Nephron (organoid): ENCODE measurements at regions not wholly inside any gene's neighbourhood (a gene's known extent, or its start where the extent isn't known, plus 50 kb on each side); places are given as distances from the start of the nearest gene placed in this dataset.

Experiments used
- H3K27ac Mint-ChIP-seq, 3 experiments: 2 replicates each; pipeline ENCODE4 v1.8.0; 2020; ENCODE audit warnings: mixed read lengths in 3 of 3, mild to moderate bottlenecking in 2 of 3, moderate library complexity in 1 of 3
- H3K27me3 Mint-ChIP-seq: 2 replicates; pipeline ENCODE4 v1.8.0; 2021; ENCODE audit warnings: low read depth, mild to moderate bottlenecking, moderate library complexity, mixed read lengths
- H3K36me3 Mint-ChIP-seq: 2 replicates; pipeline ENCODE4 v1.8.0; 2020; ENCODE audit warnings: low read depth, mixed read lengths
- H3K4me1 Mint-ChIP-seq: 2 replicates; pipeline ENCODE4 v1.8.0; 2020; ENCODE audit warnings: mixed read lengths
- H3K4me3 Mint-ChIP-seq, 3 experiments: 2 replicates each; pipeline ENCODE4 v1.8.0; 2020; ENCODE audit warnings: mild to moderate bottlenecking in 3 of 3, mixed read lengths in 3 of 3, moderate library complexity in 2 of 3
- H3K9me3 Mint-ChIP-seq: 2 replicates; pipeline ENCODE4 v1.8.0; 2020; ENCODE audit warnings: mixed read lengths
- CTCF ChIP-seq, 3 experiments: fragments of 200-600 bp; sonication (generic); IDR thresholded peaks; one replicate each; pipeline ENCODE4 v1.5.0; 2021; ENCODE audit warnings: antibody characterized with exemption in 3 of 3; ENCODE audit not compliant: unreplicated experiment in 3 of 3

DNA sequence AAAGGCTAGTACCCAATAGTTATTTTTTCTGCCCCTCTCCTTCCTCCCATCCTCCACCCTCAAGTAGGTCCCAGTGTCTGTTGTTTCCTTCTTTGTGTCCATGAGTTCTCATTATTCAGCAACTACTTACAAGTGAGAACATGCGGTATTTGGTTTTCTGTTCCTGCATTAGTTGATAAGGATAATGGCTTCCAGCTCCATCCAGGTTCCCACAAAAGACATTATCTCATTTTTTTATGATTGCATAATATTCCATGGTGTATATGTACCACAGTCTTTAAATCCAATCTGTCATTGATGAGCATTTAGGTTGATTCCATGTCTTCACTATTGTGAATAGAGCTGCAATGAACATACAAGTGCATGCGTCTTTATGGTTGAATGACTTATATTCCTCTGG, 128.3 kb upstream of the ANKRD55 start:
- Mint-ChIP-seq H3K36me3 (peaks cover 12% of the 10 kb centered on the region), H3K27me3 (no peaks in the 10 kb centered on the region), H3K4me1 (peaks cover 35% of the 10 kb centered on the region), H3K27ac (peak overlapping the region; percentile 85 to 99 (median 90)), H3K4me3 (no peak overlapping the region), H3K9me3 (peaks cover 10% of the 10 kb centered on the region)
- no peak for TF ChIP-seq CTCF (IDR thresholded peaks at IDR 0.05; ENCODE audit: unreplicated experiment in 3 of 3)

DNA sequence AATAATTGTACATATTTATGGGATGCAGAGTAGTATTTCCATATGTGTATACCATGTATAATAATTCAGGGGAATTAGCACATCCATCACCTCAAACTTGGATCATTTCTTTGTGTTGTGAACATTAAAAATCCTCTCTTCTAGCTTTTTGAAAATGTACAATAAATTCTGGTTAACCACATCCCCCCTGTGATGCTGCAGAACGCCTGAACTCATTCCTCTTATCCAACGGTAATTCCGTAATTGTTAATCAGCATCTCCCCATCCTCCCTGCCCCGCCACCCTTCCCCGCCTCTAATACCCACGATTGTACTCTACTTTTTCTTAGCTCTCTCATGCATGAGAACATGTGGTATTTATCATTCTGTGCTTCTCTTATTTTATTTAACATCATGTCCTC, 127.7 kb upstream of the ANKRD55 start:
- Mint-ChIP-seq H3K4me1 (peaks cover 39% of the 10 kb centered on the region), H3K9me3 (peaks cover 10% of the 10 kb centered on the region)

GRCh38 chr5:56359809-56360685, 126.9 kb upstream of the ANKRD55 start:
- no peak for TF ChIP-seq CTCF (IDR thresholded peaks at IDR 0.05; ENCODE audit: unreplicated experiment in 3 of 3)
- H3K27me3 Mint-ChIP-seq = no peaks in the 10 kb centered on the region
- H3K36me3 Mint-ChIP-seq = peaks cover 12% of the 10 kb centered on the region
- peaks cover 10% of the 10 kb centered on the region for H3K9me3 Mint-ChIP-seq
- H3K4me1 Mint-ChIP-seq = peaks cover 43% of the 10 kb centered on the region
- H3K27ac Mint-ChIP-seq = peak overlapping the region; percentile 90 to 99 (median 97)
- peak overlapping the region in 1 of 3 experiments; percentile 66 for H3K4me3 Mint-ChIP-seq

More for the DNA sequence above, 127.7 kb upstream of the ANKRD55 start:
- H3K27ac Mint-ChIP-seq = peak overlapping the region; percentile 85 to 99 (median 90)
- no peak for TF ChIP-seq CTCF (IDR thresholded peaks at IDR 0.05; ENCODE audit: unreplicated experiment in 3 of 3)
- peaks cover 12% of the 10 kb centered on the region for H3K36me3 Mint-ChIP-seq
- no peaks in the 10 kb centered on the region for H3K27me3 Mint-ChIP-seq
- H3K4me3 Mint-ChIP-seq = no peak overlapping the region

GRCh38 chr5:56358703-56359681, 125.9 kb upstream of the ANKRD55 start:
- no peak for TF ChIP-seq CTCF (IDR thresholded peaks at IDR 0.05; ENCODE audit: unreplicated experiment in 3 of 3)
- Mint-ChIP-seq H3K4me3 (peak overlapping the region; percentile 6 to 66 (median 59)), H3K36me3 (peaks cover 9% of the 10 kb centered on the region), H3K4me1 (peaks cover 43% of the 10 kb centered on the region), H3K27ac (peak overlapping the region; percentile 90 to 99 (median 97)), H3K9me3 (peaks cover 7% of the 10 kb centered on the region), H3K27me3 (no peaks in the 10 kb centered on the region)

- H3K27me3 Mint-ChIP-seq = no peaks in the 10 kb centered on the region
- peak overlapping the region; percentile 90 to 99 (median 97) for H3K27ac Mint-ChIP-seq
- H3K36me3 Mint-ChIP-seq = peaks cover 8% of the 10 kb centered on the region
- no peak overlapping the region for H3K4me3 Mint-ChIP-seq
- peaks cover 6% of the 10 kb centered on the region for H3K9me3 Mint-ChIP-seq
- no peak for TF ChIP-seq CTCF (IDR thresholded peaks at IDR 0.05; ENCODE audit: unreplicated experiment in 3 of 3)
- peaks cover 45% of the 10 kb centered on the region for H3K4me1 Mint-ChIP-seq
Measured at GRCh38 chr5:56358046-56358445, 124.9 kb upstream of the ANKRD55 start.
